BJ (cell line): ENCODE measurements at regions not wholly inside any gene's neighbourhood (a gene's known extent, or its start where the extent isn't known, plus 50 kb on each side); places are given as distances from the start of the nearest gene placed in this dataset.

ENCODE experiments used
- CTCF ChIA-PET: fragments of 350-600 bp; formaldehyde crosslinking; extraction: SDS; loops from one replicate; lab custom pipeline; 2021; ENCODE audit warnings: antibody characterized with exemption, inconsistent platforms; lab: Yijun Ruan, JAX
- POLR2A ChIA-PET: fragments of 300-600 bp; sonication (Branson Sonifier 250); formaldehyde crosslinking; extraction: SDS; loops from one replicate; lab custom pipeline; 2021; ENCODE audit warnings: antibody characterized with exemption; lab: Charles Lee
- DNase-seq: peaks from one replicate; pipeline ENCODE4 v3.0.0-alpha.2; 2011; ENCODE audit warnings: low read depth
- H3K27me3 ChIP-seq: 2 replicates; pipeline ENCODE4 v1.6.0; 2011; ENCODE audit warnings: low read length; ENCODE audit not compliant: control insufficient read depth, insufficient read depth
- H3K36me3 ChIP-seq: 2 replicates; pipeline ENCODE4 v1.5.1; 2011; ENCODE audit warnings: low read length; ENCODE audit not compliant: control insufficient read depth, insufficient read depth
- H3K4me3 ChIP-seq: 2 replicates; pipeline ENCODE4 v1.5.1; 2011; ENCODE audit warnings: low read depth, mild to moderate bottlenecking, control low read depth, low read length
- CTCF ChIP-seq: IDR thresholded peaks from 2 replicates; pipeline ENCODE4 v1.5.1; 2011; ENCODE audit warnings: low read depth, mild to moderate bottlenecking, control low read depth, inconsistent platforms, low read length, moderate library complexity; ENCODE audit not compliant: insufficient read depth

- DNase-seq, result no peak
- ChIA-PET POLR2A (no interaction called here), CTCF (interaction anchor here (0.8 kb wide), 1 partner anchor 113 kb away, joined by 3 read pairs; no protein-coding TSS in a partner anchor)
- Histone ChIP-seq H3K36me3 (no peaks in the 10 kb centered on the region), H3K4me3 (no peak overlapping the region), H3K27me3 (no peaks in the 10 kb centered on the region)
- no peak for TF ChIP-seq CTCF
Observed at GRCh38 chr12:47586952-47587669, 118.7 kb downstream of the RPAP3 start.

DNA sequence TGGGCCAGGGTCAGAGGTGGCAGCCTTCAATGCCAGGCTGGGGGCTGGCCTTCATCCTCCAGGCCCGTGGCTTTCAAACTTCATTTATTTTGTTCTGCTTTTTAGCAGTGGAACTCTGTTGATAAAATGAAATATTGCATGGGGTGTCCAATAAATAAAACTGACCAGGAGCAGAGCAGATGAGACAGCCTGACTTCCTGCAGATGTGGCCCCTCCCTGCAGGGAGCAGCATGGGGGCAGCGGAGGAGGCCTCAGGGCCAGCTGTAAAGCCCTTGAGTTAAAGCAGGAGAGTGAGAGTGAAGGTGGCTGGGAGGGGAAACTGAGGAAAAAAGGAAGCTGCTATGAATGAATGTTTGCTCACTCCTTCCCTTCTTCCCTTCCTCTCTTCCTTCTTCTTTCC lies 120.3 kb downstream of the RPAP3 start:
- DNase-seq, result no peak
- POLR2A ChIA-PET, result no interaction called here
- no peak overlapping the region for H3K4me3 ChIP-seq
- H3K36me3 ChIP-seq, result no peaks in the 10 kb centered on the region
- CTCF ChIA-PET, result interaction anchor here (1.1 kb wide), 1 partner anchor 9 kb away, joined by 3 read pairs; no protein-coding TSS in a partner anchor
- no peaks in the 10 kb centered on the region for H3K27me3 ChIP-seq
- no peak for TF ChIP-seq CTCF

DNA sequence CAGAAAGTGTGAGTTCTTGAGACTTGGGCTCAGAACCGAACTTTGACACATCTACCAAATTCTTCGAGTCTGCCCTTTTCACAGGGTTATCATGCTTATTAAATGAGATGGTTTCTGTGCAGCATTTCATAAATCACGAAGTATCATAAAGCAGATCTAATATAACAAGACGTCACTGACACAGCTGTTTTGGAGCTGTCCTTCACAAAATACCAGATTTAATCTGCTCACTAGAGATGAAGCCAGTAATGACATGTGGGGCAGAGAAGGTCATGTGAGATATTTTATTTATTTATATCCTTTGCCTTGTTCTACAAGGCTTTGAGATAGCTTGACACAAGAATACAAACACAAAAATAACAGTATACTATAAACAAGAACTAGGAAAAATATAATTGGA lies 127.0 kb downstream of the RPAP3 start:
- TF ChIP-seq CTCF, result no peak
- no peak for DNase-seq
- H3K36me3 ChIP-seq, result no peaks in the 10 kb centered on the region

DNA sequence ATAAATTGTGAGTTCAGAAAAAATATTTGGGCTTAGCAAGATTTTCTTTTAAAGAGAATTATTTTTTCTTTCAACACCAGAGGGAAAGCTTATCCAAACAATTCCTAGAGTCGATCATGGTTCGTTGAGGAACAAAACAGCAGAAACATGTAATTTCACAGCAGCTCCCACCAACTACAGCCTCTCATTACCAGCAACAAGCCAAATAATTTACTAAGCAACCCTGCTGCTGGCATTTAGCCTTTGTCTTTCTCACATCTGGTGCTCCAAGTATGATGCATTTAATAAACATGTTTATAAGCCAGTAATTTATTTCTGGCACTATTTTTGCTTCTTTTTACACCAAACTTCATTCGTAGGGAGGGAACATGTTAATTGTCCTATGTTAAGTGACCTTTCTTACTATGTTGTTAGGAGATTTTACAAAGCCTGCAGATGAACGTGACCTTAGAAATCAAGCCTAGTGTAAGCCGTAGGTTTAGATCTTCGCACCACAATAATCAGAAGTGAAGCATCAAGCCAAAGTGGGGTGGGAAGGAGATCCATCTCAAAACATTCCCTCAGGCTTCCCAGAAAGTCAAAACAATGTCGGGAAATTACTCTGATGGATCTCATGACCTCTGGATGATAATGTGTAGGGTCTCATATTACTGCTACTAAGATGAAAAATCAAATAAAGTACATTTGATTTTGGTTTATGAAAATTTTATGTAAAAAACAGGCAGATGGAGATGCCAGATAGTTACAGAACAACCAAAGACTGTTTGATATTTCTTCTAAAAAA lies 128.4 kb downstream of the RPAP3 start:
- no peak for TF ChIP-seq CTCF
- POLR2A ChIA-PET, result no interaction called here
- Histone ChIP-seq H3K4me3 (no peak overlapping the region), H3K27me3 (no peaks in the 10 kb centered on the region), H3K36me3 (no peaks in the 10 kb centered on the region)
- DNase-seq, result no peak
- CTCF ChIA-PET, result no interaction called here

More for the DNA sequence above, 127.0 kb downstream of the RPAP3 start:
- CTCF ChIA-PET, result no interaction called here
- H3K27me3 ChIP-seq, result no peaks in the 10 kb centered on the region
- no peak overlapping the region for H3K4me3 ChIP-seq
- POLR2A ChIA-PET, result no interaction called here

- DNase-seq, result no peak
- no peaks in the 10 kb centered on the region for H3K36me3 ChIP-seq
- H3K27me3 ChIP-seq, result no peaks in the 10 kb centered on the region
- H3K4me3 ChIP-seq, result no peak overlapping the region
- ChIA-PET CTCF (interaction anchor here (0.7 to 1.2 kb wide), 4 partner anchors 8 to 21 kb away, joined by 3 read pairs; no protein-coding TSS in a partner anchor), POLR2A (no interaction called here)
- no peak for TF ChIP-seq CTCF
Observed at GRCh38 chr12:47576289-47576945, 129.4 kb downstream of the RPAP3 start.
